Mucosa of descending colon (tissue), 3 donors: ENCODE measurements at regions not wholly inside any gene's neighbourhood (a gene's known extent, or its start where the extent isn't known, plus 50 kb on each side); places are given as distances from the start of the nearest gene placed in this dataset.

ENCODE experiments used
- ATAC-seq: fragments of 200-7000 bp; cut with Tn5 transposase; one replicate; pipeline ENCODE4 v1.9.1; 2020; ENCODE audit warnings: mild to moderate bottlenecking, moderate library complexity
- DNase-seq, 3 donors: peaks; one replicate each; pipeline ENCODE4 v3.0.0-alpha.2; 2020
- H3K36me3 ChIP-seq: fragments of 200-600 bp; one replicate; pipeline ENCODE4 v1.8.0; 2021; ENCODE audit warnings: low read depth, mild to moderate bottlenecking
- H3K4me1 ChIP-seq: fragments of 200-600 bp; one replicate; pipeline ENCODE4 v1.8.0; 2021; ENCODE audit warnings: low read depth, mild to moderate bottlenecking
- H3K4me3 ChIP-seq: fragments of 200-600 bp; one replicate; pipeline ENCODE4 v1.8.0; 2021; ENCODE audit warnings: mild to moderate bottlenecking
- H3K9me3 ChIP-seq: fragments of 200-600 bp; one replicate; pipeline ENCODE4 v1.8.0; 2021; ENCODE audit warnings: mild to moderate bottlenecking
- intact Hi-C, 2 donors: fragments of 100-400 bp; cut with DNase I in 1 of 2; cut with micrococcal nuclease in 1 of 2; formaldehyde crosslinking; loops; one replicate each; pipeline versions ENCODE4 v1.11.0 to v1.11.1; 2022; cut with DNase I, micrococcal nuclease
- TF ChIP-seq, protein P1 (sequence below): fragments of 200-600 bp; IDR thresholded peaks from one replicate; pipeline ENCODE4 v1.8.0; 2022; ENCODE audit warnings: antibody characterized with exemption, mild to moderate bottlenecking
- donor health status: DM: no; HTN: no; CAD: no; lungs with moderate emphysema.
- donor health status: DM: no; HTN: no; CAD: no.
- donor health status: DM: no; HTN: yes; CAD: no.

DNA sequence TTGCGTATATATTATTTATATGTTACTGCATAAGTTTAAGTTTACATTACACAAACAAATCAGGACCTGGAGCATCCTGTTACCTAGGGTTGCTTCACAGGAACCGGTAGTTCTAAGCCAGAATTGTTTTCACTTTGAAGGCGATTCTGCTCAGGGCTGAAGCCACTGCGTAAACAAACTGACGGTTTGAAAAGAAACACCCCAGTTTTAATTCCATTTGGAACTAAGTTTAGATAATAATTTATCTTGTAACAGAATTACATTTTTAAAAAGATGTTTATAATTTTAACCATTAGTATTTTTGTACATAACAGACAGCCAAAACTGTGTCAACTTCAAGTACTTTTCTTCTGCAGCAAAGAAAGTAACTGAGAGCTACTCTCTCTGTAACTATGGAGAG is 282.1 kb upstream of the LYPLAL1 start:
- intact Hi-C loops: no loop called here
- Histone ChIP-seq H3K9me3 (no peaks in the 10 kb centered on the region), H3K4me3 (no peak overlapping the region), H3K4me1 (no peaks in the 10 kb centered on the region), H3K36me3 (no peaks in the 10 kb centered on the region)
- no peak for ATAC-seq
- TF ChIP-seq, protein P1, sequence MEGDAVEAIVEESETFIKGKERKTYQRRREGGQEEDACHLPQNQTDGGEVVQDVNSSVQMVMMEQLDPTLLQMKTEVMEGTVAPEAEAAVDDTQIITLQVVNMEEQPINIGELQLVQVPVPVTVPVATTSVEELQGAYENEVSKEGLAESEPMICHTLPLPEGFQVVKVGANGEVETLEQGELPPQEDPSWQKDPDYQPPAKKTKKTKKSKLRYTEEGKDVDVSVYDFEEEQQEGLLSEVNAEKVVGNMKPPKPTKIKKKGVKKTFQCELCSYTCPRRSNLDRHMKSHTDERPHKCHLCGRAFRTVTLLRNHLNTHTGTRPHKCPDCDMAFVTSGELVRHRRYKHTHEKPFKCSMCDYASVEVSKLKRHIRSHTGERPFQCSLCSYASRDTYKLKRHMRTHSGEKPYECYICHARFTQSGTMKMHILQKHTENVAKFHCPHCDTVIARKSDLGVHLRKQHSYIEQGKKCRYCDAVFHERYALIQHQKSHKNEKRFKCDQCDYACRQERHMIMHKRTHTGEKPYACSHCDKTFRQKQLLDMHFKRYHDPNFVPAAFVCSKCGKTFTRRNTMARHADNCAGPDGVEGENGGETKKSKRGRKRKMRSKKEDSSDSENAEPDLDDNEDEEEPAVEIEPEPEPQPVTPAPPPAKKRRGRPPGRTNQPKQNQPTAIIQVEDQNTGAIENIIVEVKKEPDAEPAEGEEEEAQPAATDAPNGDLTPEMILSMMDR: no peak
- no peak for DNase-seq

DNA sequence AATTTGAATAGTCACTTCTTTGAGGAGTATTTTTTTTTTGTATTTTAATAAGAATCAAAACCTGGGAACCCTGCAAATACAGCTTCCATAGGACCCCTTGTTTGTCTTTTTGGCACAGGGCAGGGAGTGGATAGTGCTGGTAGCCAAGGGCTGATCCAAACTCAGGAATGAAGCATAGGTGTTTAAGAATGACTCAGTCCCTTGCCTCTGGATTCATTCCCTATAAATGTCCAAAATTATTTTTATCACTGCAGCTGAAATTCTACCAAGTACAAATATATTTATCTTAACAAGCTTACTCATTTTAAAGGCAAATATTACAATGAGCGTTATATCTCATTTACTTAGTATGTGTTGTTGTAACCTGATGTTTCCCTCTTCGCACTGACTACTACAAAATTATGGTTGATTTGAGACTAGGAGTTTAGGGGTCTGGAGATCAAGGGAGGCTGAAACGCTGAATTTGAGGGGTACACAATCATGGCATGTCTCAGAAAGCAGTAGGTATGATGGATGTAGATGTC is 278.6 kb upstream of the LYPLAL1 start:
- no peak for DNase-seq

DNA sequence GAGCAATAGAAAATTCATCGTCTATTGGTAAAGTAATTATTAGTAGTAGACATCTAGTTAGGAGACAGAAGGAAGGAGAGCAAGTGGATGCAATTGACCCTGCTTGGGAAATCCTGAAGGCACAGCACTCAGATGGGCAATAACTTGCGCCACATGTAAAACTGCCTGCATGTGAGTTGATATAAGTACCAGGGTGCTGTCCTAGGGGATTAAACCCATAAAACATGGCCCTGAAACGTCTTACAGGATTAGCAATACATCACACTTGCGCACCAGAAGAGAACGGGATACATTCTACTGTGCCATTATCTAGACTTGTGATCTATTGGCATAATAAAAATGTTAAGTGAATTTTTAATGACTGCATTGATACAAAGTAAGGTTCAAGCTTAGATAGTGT is 277.5 kb upstream of the LYPLAL1 start:
- H3K4me1 ChIP-seq: no peaks in the 10 kb centered on the region

More for the DNA sequence above, 278.6 kb upstream of the LYPLAL1 start:
- Histone ChIP-seq H3K4me3 (no peak overlapping the region), H3K9me3 (no peaks in the 10 kb centered on the region), H3K4me1 (no peaks in the 10 kb centered on the region), H3K36me3 (no peaks in the 10 kb centered on the region)
- TF ChIP-seq, protein P1: no peak
- intact Hi-C loops: no loop called here
- no peak for ATAC-seq

DNA sequence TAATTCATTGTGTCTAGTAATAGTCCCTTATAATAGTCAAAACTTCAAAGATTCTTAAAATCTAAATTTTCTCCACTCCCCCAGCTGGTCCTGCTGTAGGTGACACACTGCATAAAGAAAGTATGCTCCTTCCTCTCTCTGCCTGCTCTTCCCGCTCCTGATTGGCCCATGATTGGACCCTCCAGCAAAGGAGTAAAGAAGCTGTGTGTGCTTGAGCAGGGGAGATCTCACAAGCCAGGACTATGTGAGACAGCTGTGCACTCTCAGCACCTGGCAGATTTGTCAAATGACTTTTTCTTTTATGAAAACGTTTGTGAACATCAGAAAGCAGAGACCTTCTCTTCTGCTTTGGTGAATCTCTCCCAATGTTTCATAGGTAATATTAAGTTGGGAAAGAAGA is 274.8 kb upstream of the LYPLAL1 start:
- H3K4me3 ChIP-seq: no peak overlapping the region
- DNase-seq (no peak), ATAC-seq (no peak)
- H3K36me3 ChIP-seq: no peaks in the 10 kb centered on the region
- no peaks in the 10 kb centered on the region for H3K4me1 ChIP-seq
- H3K9me3 ChIP-seq: no peaks in the 10 kb centered on the region
- intact Hi-C loops: no loop called here
- TF ChIP-seq, protein P1: no peak

More for the DNA sequence above, 277.5 kb upstream of the LYPLAL1 start:
- DNase-seq (no peak), ATAC-seq (no peak)
- TF ChIP-seq, protein P1: no peak
- H3K4me3 ChIP-seq: no peak overlapping the region
- H3K36me3 ChIP-seq: no peaks in the 10 kb centered on the region
- intact Hi-C loops: no loop called here
- H3K9me3 ChIP-seq: no peaks in the 10 kb centered on the region

DNA sequence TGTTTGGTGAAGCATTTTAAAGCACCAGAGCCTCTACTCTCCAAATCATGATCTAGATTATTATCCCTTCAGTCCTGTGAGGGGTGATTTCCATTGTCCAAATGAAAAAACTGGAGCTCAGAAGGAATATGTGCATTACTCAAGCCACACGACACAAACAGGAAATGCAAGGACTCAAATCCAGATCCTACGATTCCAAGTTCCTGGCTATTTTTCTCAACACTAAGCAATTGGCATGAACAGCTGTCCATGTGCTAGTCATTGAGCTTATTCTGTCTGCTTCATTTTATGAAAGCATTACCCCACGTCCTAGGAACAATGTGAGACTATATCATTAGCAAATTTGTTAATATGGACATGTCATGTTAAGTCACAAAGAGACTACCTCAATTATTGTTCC is 273.1 kb upstream of the LYPLAL1 start:
- Histone ChIP-seq H3K4me3 (no peak overlapping the region), H3K9me3 (no peaks in the 10 kb centered on the region), H3K4me1 (no peaks in the 10 kb centered on the region), H3K36me3 (no peaks in the 10 kb centered on the region)
- intact Hi-C loops: no loop called here
- DNase-seq (no peak), ATAC-seq (no peak)
- TF ChIP-seq, protein P1: no peak

DNA sequence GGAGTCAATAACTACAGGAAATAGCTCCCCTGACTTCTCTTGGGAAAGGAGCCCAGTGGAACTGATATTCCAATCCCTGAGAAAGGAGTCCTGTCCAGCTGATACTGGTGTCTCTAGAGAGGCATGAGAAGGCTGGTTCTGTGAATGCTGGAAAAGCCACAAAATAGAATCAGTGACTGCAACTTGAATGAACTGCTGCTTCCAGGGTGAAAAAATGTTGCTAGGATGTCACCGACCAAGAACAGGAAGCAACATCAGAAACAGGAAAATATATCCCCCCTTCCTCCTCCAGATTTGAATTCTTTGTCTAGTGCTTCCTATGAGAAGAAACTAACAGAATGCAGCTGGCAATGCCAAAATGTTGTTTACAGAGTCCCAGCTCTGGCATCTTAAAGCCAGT is 269.3 kb upstream of the LYPLAL1 start:
- Histone ChIP-seq H3K4me3 (no peak overlapping the region), H3K36me3 (no peaks in the 10 kb centered on the region), H3K9me3 (no peaks in the 10 kb centered on the region), H3K4me1 (no peaks in the 10 kb centered on the region)
- TF ChIP-seq, protein P1: no peak
- DNase-seq: no peak
- intact Hi-C loops: no loop called here
- no peak for ATAC-seq
